ENCODE measurements at regions not wholly inside any gene's neighbourhood (a gene's known extent, or its start where the extent isn't known, plus 50 kb on each side); places are given as distances from the start of the nearest gene placed in this dataset.

DNA sequence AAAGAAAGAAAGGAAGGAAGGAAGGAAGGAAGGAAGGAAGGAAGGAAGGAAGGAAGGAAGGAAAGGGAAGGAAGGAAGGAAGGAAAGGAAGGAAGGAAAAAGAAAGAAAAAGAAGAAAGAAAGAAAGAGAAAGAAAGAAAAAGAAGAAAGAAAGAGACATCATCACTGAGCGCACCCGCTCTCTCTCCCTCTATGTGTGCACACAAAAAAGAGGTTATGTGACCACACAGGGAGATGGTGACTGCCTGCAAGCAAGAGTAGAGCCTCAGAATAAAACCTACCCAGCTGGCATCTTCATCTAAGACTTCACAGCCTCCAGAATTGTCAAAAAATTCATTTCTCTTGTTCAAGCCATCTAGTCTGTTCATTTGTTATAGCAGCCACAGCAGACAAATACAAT is 1307.4 kb upstream of the ACVR2A start:
- in situ Hi-C loops (cut with HindIII; ENCODE audit: low pct_ligation_motif_present, low sequenced_read_pairs) = no loop called here
- no peak for DNase-seq
- no peaks in the 10 kb centered on the region for H3K36me3 ChIP-seq (replicated peaks)
- H3K27ac ChIP-seq = no peak overlapping the region
- no peaks in the 10 kb centered on the region for H3K27me3 ChIP-seq (replicated peaks)
- no peak overlapping the region for H3K4me3 ChIP-seq (ENCODE audit: low read depth, low read length)
- TF ChIP-seq, protein P1, sequence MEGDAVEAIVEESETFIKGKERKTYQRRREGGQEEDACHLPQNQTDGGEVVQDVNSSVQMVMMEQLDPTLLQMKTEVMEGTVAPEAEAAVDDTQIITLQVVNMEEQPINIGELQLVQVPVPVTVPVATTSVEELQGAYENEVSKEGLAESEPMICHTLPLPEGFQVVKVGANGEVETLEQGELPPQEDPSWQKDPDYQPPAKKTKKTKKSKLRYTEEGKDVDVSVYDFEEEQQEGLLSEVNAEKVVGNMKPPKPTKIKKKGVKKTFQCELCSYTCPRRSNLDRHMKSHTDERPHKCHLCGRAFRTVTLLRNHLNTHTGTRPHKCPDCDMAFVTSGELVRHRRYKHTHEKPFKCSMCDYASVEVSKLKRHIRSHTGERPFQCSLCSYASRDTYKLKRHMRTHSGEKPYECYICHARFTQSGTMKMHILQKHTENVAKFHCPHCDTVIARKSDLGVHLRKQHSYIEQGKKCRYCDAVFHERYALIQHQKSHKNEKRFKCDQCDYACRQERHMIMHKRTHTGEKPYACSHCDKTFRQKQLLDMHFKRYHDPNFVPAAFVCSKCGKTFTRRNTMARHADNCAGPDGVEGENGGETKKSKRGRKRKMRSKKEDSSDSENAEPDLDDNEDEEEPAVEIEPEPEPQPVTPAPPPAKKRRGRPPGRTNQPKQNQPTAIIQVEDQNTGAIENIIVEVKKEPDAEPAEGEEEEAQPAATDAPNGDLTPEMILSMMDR (IDR thresholded peaks at IDR 0.05; ENCODE audit: low read depth, low read length, missing control alignments) = no peak

DNA sequence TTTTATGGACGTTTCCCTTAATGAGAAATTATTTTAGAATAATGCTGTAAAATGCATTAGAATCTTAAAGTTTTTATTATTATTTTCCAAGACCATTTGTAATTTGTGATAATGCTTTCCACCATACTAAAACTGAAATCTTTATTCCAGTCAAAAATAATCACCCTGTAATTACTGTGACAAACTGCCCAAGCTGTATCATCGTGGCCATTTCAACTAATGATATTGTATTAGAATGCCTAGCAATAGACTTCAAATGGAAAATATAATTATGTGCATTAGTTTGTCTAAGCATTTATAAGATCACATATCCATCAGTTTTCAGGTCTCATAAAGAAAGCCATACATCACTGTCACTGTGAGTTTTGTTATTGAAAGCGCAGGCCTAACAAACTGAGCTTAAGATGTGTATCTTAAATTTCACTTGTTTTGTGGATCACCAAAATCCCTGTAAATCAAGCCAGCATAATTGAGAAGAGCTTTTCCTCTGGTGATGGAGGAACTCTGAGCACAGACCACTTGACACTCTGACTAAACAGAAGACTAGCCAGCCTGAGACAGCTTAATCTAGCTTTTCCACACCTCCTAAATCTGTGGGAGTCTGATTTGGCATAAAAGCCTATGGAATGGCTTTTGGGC is 1312.2 kb upstream of the ACVR2A start:
- in situ Hi-C loops (cut with HindIII; ENCODE audit: low pct_ligation_motif_present, low sequenced_read_pairs) = no loop called here
- TF ChIP-seq, protein P1 (IDR thresholded peaks at IDR 0.05; ENCODE audit: low read depth, low read length, missing control alignments) = no peak
- H3K27me3 ChIP-seq (replicated peaks) = no peaks in the 10 kb centered on the region
- H3K36me3 ChIP-seq (replicated peaks) = no peaks in the 10 kb centered on the region
- H3K27ac ChIP-seq = no peak overlapping the region
- no peak for DNase-seq
- H3K4me3 ChIP-seq (ENCODE audit: low read depth, low read length) = no peak overlapping the region

DNA sequence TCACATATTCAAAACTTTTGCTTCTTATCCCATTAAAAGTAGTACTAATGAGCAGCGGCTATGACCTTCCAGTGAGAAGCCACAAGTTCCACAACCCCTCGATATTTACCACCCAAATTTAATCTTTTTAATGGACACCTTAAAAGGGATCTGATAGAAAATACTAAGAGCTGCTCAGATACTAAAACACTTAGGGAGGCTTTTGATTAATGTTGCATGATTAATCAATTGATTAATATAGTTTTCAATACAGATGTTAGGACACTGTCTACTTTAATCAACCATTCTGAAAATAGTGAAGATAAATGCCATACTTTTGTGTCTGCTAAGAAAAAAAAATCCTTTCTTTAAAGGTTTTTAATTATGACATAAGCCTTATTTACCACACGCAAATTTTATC is 1312.8 kb upstream of the ACVR2A start:
- no peak for DNase-seq
- Histone ChIP-seq H3K4me3 (ENCODE audit: low read depth, low read length) (no peak overlapping the region), H3K36me3 (replicated peaks) (no peaks in the 10 kb centered on the region), H3K27ac (no peak overlapping the region), H3K27me3 (replicated peaks) (no peaks in the 10 kb centered on the region)
- in situ Hi-C loops (cut with HindIII; ENCODE audit: low pct_ligation_motif_present, low sequenced_read_pairs) = no loop called here
- TF ChIP-seq, protein P1 (IDR thresholded peaks at IDR 0.05; ENCODE audit: low read depth, low read length, missing control alignments) = no peak

DNA sequence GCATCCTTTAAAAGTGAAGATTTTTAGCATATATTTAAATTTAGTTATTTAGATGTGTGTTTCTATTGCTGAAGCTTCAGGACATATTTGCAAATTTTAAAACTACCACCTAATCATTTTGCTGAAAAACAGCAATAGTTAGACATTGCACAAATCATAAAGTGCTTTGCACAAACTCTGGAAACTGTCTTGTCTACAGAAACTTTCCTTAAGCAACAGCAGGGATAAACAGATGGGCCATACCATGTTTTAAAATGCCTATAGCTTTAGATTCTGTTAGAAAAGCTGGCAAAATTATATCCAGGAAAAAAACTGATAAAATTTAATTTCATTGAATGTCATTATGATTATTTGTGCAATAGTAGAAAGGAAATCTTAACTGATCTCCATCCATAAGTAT is 1313.9 kb upstream of the ACVR2A start:
- Histone ChIP-seq H3K36me3 (replicated peaks) (no peaks in the 10 kb centered on the region), H3K4me3 (ENCODE audit: low read depth, low read length) (no peak overlapping the region), H3K27me3 (replicated peaks) (no peaks in the 10 kb centered on the region), H3K27ac (no peak overlapping the region)
- TF ChIP-seq, protein P1 (IDR thresholded peaks at IDR 0.05; ENCODE audit: low read depth, low read length, missing control alignments) = no peak
- in situ Hi-C loops (cut with HindIII; ENCODE audit: low pct_ligation_motif_present, low sequenced_read_pairs) = no loop called here
- DNase-seq = no peak

DNA sequence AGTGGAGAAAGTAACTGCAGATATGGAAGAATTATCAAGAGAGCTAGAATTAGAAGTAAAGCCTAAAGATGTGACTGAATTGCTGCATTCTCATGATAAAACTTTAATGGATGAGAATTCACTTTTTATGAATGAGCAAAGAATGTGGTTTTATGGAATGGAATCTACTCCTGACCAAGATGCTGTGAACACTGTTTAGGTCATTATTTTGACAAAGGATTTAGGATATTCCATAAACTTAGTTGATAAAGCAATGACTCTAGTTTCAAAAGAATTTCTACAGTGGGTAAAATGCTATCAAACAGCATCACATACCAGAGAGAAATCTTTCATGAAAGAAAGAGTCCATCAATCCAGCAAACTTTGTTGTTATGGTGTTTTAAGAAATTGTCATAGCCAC is 1317.7 kb upstream of the ACVR2A start:
- DNase-seq = no peak
- Histone ChIP-seq H3K27me3 (replicated peaks) (no peaks in the 10 kb centered on the region), H3K27ac (no peak overlapping the region), H3K36me3 (replicated peaks) (no peaks in the 10 kb centered on the region), H3K4me3 (ENCODE audit: low read depth, low read length) (no peak overlapping the region)
- TF ChIP-seq, protein P1 (IDR thresholded peaks at IDR 0.05; ENCODE audit: low read depth, low read length, missing control alignments) = no peak
- in situ Hi-C loops (cut with HindIII; ENCODE audit: low pct_ligation_motif_present, low sequenced_read_pairs) = no loop called here

DNA sequence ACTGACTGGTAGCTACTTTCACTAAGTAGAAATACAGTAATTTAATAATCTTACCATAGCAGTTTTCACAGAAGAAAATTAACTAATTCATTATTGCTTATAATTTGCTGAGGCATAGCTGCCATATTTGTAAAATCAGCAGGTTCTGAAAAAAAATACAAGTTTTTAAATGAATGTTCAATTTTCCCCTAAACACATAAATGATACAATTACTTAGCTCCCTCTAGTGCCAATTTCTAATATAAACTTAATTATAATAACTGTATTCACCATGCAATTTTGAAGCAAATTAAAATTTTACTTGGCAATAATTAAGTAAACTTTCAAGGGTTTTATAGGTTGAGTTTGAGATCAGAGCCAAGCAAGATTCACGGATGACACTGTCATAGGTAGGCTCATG is 1321.6 kb upstream of the ACVR2A start:
- in situ Hi-C loops (cut with HindIII; ENCODE audit: low pct_ligation_motif_present, low sequenced_read_pairs) = no loop called here
- TF ChIP-seq, protein P1 (IDR thresholded peaks at IDR 0.05; ENCODE audit: low read depth, low read length, missing control alignments) = peak; percentile 4
- Histone ChIP-seq H3K27ac (no peak overlapping the region), H3K36me3 (replicated peaks) (no peaks in the 10 kb centered on the region), H3K4me3 (ENCODE audit: low read depth, low read length) (no peak overlapping the region), H3K27me3 (replicated peaks) (no peaks in the 10 kb centered on the region)
- DNase-seq = no peak
